Heart left ventricle (tissue), 13 donors: ENCODE measurements at regions not wholly inside any gene's neighbourhood (a gene's known extent, or its start where the extent isn't known, plus 50 kb on each side); places are given as distances from the start of the nearest gene placed in this dataset.

Experiments
- POLR2A ChIP-seq, 2 donors: fragments of 450-650 bp; IDR thresholded peaks; one replicate each; pipeline ENCODE4 v1.6.1; 2017; ENCODE audit warnings: antibody characterized with exemption in 2 of 2, mild to moderate bottlenecking in 2 of 2, moderate library complexity in 2 of 2
- TF ChIP-seq, protein P1 (sequence below), 12 donors: fragments of 200-600 bp; sonication (generic) in 4 of 12; IDR thresholded peaks; one replicate each; pipeline versions ENCODE4 v1.5.0 to v1.8.0; 2018 to 2022; ENCODE audit warnings: antibody characterized with exemption in 12 of 12, mild to moderate bottlenecking in 5 of 12
- donor health status: ischemic (EF 13 %, LVEDD 7.1; RV severe dilation, severe dysfunction).
- donor health status: DM: no; HTN: yes; CAD: no.
- donor health status: DM: no; HTN: no; CAD: no.
- donor health status: ischemic (EF 25% LVEDD 6.9; RV normal size, moderate dysfunction).
- donor health status: ischemic (EF 25% LVEDD 5.7; RV mildly dilated, moderate dysfunction).
- donor health status: ischemic (EF 35%, LVEDD 5.7; RV mildly dilated, moderate dysfunction).
- donor health status: nonischemic (EF 11% LVEDD 7.7; RV severe dilation, severe dysfunction).
- donor health status: DM: yes; HTN: yes; CAD: no.
- donor health status: PGD.
- donor health status: ischemic (EF 29% LVEDD 5.4; RV normal size, mild dysfunction).
- donor health status: nonischemic (EF 23%, LVEDD 6.1; RV moderate dilation, normal function).

DNA sequence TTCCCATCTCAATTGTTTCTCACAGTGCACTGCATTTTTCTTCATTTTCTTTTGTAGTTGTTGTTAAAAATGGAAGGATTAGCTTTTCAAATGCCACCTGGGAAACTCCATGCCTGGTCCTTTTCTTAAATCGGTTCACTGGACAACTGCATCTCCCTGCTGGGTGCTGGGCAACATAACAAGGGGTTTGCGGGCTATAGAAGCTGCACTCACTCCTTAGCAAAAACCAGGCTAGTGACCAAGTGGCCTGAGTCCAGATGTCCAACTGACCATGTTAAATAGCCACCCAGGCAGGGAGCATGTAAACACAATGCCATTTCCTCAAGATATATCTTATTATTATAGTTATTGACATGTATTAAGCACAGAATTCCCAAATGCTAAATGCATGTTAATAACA, 264.9 kb downstream of the ICOS start:
- TF ChIP-seq, protein P1, sequence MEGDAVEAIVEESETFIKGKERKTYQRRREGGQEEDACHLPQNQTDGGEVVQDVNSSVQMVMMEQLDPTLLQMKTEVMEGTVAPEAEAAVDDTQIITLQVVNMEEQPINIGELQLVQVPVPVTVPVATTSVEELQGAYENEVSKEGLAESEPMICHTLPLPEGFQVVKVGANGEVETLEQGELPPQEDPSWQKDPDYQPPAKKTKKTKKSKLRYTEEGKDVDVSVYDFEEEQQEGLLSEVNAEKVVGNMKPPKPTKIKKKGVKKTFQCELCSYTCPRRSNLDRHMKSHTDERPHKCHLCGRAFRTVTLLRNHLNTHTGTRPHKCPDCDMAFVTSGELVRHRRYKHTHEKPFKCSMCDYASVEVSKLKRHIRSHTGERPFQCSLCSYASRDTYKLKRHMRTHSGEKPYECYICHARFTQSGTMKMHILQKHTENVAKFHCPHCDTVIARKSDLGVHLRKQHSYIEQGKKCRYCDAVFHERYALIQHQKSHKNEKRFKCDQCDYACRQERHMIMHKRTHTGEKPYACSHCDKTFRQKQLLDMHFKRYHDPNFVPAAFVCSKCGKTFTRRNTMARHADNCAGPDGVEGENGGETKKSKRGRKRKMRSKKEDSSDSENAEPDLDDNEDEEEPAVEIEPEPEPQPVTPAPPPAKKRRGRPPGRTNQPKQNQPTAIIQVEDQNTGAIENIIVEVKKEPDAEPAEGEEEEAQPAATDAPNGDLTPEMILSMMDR (IDR thresholded peaks at IDR 0.05) = no peak
- TF ChIP-seq POLR2A (IDR thresholded peaks at IDR 0.05) = no peak
